Activated naive CD8-positive, alpha-beta T cell treated with anti-CD3 and anti-CD28 coated beads for 36 hours (primary cell): ENCODE measurements at regions not wholly inside any gene's neighbourhood (a gene's known extent, or its start where the extent isn't known, plus 50 kb on each side); places are given as distances from the start of the nearest gene placed in this dataset.
"Not testable (repeated sequence)": the region's sequence is repeated elsewhere in the genome, so short reads cannot be mapped to it uniquely, and the experiment has no call there.

Source experiments
- DNase-seq: peaks from one replicate; pipeline ENCODE4 v3.0.0; 2021
- H3K27ac Mint-ChIP-seq: one replicate; pipeline ENCODE4 v1.8.0; 2022; ENCODE audit warnings: mild to moderate bottlenecking, moderate library complexity, mixed read lengths
- H3K27me3 Mint-ChIP-seq: one replicate; pipeline ENCODE4 v1.8.0; 2022; ENCODE audit warnings: mild to moderate bottlenecking, mixed read lengths
- H3K36me3 Mint-ChIP-seq: one replicate; pipeline ENCODE4 v1.8.0; 2021; ENCODE audit warnings: mild to moderate bottlenecking, mixed read lengths
- H3K4me1 Mint-ChIP-seq: one replicate; pipeline ENCODE4 v1.8.0; 2021; ENCODE audit warnings: mixed read lengths
- H3K4me3 Mint-ChIP-seq: one replicate; pipeline ENCODE4 v1.8.0; 2022; ENCODE audit warnings: mild to moderate bottlenecking, moderate library complexity, mixed read lengths
- H3K9me3 Mint-ChIP-seq: one replicate; pipeline ENCODE4 v1.8.0; 2022; ENCODE audit warnings: mixed read lengths

DNA sequence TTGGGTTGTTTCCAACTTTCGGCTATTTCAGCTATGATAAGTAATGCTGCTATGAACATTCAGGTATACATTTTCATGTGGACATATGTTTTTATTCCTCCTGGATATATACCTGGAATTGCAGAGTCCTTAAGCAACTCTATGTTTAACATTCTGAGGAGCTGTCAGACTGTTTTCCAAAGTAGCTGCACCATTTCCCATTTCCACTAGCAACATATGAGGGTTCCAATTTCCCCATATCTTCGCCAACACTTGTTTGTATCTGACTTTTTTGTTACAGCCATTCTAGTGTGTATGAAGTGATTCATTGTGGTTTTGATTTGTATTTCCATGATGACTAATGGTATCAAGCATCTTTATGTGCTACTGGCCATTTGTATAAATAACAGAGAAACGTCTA lies 295.7 kb downstream of the CEP170 start:
- not testable (repeated sequence) for H3K4me3 Mint-ChIP-seq, H3K36me3 Mint-ChIP-seq, H3K27ac Mint-ChIP-seq, H3K4me1 Mint-ChIP-seq, DNase-seq, H3K9me3 Mint-ChIP-seq, H3K27me3 Mint-ChIP-seq

DNA sequence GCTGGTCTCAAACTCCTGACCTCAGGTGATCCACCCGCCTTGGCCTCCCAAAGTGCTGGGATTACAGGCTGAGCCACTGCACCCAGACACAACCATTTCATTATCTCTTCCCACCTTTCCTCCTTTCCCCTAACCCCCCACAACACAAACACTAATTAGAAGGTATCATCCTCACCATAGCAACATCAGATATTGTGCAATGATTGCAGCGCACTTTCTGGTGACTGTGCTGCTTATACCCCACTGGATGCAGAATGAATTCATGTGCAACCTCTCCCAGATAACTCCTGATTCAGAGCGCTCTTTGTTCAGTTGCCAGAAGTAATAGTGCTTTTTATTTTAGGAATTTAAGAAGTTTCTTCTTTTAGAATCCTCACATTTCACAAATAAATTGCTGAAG lies 300.1 kb downstream of the CEP170 start:
- H3K4me1 Mint-ChIP-seq, H3K9me3 Mint-ChIP-seq, H3K36me3 Mint-ChIP-seq, H3K27me3 Mint-ChIP-seq, DNase-seq, H3K27ac Mint-ChIP-seq, H3K4me3 Mint-ChIP-seq: not testable (repeated sequence)

DNA sequence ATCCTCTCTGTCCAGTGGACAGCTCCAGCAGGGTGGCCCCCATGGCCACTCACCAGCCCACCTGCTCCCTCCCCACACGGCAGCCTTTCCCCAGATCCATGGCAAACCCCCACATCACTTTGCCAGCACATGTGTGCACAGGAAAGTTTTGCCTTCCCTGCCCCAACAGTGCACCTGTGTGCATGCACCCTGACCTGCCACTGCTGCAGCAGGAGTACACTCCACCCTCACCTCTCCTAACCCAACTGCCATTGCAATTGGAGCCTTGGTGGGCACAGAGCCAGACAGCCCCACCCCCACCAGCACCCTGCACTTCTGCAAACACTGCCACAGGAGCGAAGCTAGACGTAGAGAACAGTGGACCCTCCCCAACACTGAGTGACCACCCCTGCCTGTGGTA lies 308.9 kb downstream of the CEP170 start:
- Mint-ChIP-seq H3K4me3 (no peak overlapping the region), H3K9me3 (peaks cover 7% of the 10 kb centered on the region), H3K27ac (no peak overlapping the region), H3K36me3 (no peaks in the 10 kb centered on the region), H3K4me1 (no peaks in the 10 kb centered on the region), H3K27me3 (peaks cover 9% of the 10 kb centered on the region)
- no peak for DNase-seq

DNA sequence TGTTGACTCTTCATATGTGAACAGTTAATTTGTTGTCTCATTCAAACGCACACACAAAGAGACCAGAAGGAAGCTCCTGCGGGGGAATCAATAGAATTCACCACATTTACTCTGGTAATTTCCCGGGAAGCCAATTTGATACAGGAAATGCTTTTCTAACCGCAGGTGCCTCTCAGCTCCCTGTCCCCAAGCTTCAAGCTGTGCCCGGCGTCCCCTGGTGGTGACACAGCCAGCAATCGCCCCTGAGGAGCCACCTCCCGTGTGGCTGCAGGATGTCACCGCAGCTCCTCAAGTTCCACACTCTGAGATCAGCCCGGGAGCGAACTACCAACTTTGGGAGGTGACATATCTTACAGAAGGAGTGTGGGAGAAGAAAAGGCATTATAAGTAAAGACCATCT lies 318.4 kb downstream of the CEP170 start:
- not testable (repeated sequence) for DNase-seq, H3K4me1 Mint-ChIP-seq, H3K4me3 Mint-ChIP-seq, H3K27me3 Mint-ChIP-seq, H3K9me3 Mint-ChIP-seq, H3K36me3 Mint-ChIP-seq, H3K27ac Mint-ChIP-seq

DNA sequence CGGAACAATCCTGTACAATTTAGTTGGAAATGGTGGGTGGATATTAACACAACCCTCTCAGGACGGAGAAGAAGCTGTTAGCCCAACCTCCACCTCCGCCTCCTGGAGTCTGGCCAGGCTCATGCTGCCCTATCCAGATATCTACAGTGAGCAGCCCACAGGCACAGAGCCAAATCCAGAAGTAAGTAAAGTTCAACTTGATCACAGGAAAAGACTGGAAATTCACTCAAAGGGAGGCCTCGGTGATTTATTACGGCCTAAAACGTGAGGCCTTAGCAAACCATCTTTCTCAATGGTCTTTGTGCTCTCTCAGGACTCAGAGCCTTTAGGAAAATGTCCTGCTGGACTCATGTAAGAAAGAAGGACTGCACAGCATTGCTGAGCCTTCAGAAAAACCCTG lies 330.4 kb downstream of the CEP170 start:
- not testable (repeated sequence) for DNase-seq, H3K4me1 Mint-ChIP-seq, H3K36me3 Mint-ChIP-seq, H3K27ac Mint-ChIP-seq, H3K4me3 Mint-ChIP-seq, H3K27me3 Mint-ChIP-seq, H3K9me3 Mint-ChIP-seq

DNA sequence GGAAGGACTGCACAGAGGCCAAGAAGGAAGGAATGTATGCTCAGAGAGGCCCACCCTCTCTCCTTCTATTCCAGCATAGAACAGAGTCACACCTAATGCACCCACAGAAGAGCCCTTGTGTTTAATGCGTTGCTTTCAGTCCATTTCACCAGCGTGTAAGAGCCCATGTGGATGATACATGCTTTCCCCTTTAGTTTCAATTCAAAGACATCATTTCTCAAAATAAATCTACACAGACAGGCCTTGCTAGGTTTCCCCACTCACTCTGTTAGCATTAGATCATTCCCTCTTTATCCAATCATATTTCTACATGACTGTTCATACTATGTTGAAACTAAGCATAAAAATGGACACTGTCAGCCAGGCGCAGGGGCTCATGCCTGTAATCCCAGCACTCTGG lies 331.5 kb downstream of the CEP170 start:
- not testable (repeated sequence) for H3K4me1 Mint-ChIP-seq, H3K4me3 Mint-ChIP-seq, H3K27me3 Mint-ChIP-seq, DNase-seq, H3K9me3 Mint-ChIP-seq, H3K36me3 Mint-ChIP-seq, H3K27ac Mint-ChIP-seq

DNA sequence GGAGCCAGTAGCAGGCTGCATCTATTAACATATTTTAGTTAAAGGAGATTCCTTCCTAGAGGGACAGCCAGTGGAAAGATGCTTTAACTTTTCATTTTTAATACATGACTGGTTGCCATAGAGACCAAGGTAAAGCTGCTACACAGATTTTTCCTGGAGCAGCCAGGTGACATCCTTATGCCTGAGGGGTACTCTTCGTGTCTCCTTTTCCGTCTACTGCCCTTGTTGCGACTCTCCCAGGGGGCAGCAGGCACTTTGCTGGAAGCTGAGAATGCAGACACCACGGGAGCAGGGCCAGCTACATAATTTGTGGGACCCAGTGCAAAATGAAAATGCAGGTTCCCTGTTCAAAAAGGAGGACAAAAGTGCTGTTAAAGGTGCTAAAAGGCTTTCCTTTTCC lies 340.4 kb downstream of the CEP170 start:
- not testable (repeated sequence) for H3K4me3 Mint-ChIP-seq, H3K27me3 Mint-ChIP-seq, H3K36me3 Mint-ChIP-seq, H3K27ac Mint-ChIP-seq, H3K4me1 Mint-ChIP-seq, DNase-seq, H3K9me3 Mint-ChIP-seq

DNA sequence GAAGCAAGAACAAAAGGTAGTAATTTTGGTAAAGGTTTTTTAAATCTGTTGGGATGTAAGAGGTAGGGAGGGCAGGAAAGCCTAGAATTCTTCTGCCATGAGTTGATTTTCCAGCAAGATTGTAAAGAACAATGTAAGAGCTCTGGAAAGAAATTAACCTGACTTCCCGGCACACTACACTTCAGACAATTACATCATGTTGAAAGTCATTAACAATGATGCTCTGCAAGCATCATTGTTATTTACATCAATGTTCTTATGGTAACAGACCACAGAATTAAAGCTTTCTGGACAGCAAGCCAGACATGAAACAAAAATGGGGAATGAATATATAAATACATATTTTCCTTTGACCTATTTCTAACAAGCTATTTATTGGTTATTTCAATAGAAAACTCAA lies 342.2 kb downstream of the CEP170 start:
- not testable (repeated sequence) for DNase-seq, H3K36me3 Mint-ChIP-seq, H3K27me3 Mint-ChIP-seq, H3K4me1 Mint-ChIP-seq, H3K9me3 Mint-ChIP-seq, H3K27ac Mint-ChIP-seq, H3K4me3 Mint-ChIP-seq

DNA sequence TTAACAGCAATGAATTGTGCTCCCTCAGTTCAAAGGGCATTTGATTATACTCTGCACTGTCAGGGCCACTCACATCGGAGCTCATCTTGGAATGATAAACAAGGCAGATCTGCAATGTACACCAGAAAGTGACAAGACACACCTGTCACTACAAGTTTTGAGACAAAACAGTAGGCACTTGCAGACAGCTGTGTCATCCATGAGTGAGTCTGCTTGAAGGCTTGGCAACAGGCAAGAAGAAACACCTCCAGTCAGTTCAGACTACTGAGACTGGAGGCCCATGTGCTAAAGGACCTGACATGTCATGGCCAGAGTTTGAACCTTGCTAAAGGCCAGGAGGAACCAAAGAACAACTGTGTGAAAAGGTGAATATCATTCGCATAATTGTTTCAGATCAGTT lies 354.5 kb downstream of the CEP170 start:
- not testable (repeated sequence) for DNase-seq, H3K27me3 Mint-ChIP-seq, H3K4me1 Mint-ChIP-seq, H3K9me3 Mint-ChIP-seq, H3K4me3 Mint-ChIP-seq, H3K27ac Mint-ChIP-seq, H3K36me3 Mint-ChIP-seq

DNA sequence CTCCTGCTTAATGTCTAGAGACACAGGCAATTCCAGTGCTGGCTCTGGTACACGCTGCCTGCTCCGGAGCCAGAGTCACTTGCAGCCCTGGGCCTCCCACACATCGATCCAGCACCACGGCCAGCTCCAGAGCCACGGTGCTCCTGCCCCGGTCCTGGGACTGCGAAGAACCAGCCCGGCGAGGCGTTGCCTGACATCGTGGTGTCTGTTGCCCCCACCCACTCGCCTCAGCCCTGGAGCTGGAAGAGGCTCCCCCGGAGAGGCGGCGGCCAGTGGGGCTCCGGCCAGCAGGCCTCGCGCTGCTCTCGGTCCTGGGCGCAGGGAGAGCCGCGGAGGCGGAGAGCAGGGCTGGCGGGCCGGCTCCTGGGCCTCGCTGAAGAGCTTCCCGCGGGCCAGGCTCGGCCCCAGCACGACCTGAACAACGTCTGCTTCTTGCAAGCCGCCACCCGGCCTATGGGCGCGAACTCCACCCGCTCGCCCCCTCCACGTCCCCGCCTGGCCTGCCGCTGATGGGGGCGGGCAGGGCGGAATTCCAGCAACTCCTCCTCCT lies 364.8 kb downstream of the CEP170 start:
- Mint-ChIP-seq H3K36me3 (no peaks in the 10 kb centered on the region), H3K27ac (no peak overlapping the region), H3K27me3 (peaks cover 27% of the 10 kb centered on the region), H3K9me3 (peaks cover 1% of the 10 kb centered on the region), H3K4me3 (no peak overlapping the region), H3K4me1 (no peaks in the 10 kb centered on the region)
- DNase-seq = no peak

DNA sequence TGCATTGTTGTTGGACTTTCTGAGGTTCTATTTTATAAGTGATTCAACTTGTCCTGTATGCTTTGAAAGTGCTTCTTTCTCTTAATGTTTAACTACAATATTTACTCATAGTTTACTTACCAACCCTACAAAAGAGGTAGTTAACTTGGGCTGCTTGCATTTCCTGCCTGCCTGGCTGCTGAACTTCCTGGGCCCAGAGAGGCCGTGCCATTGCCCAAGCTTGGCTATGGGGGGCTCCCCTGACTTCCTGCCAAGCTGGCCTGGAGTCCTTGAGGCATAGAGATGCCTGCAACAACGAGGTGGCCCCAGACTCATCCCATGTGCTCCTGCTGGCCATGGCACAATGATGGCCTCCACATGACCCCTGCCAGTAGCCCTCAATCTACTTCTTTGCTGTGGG lies 361.6 kb upstream of the PLD5 start:
- no peaks in the 10 kb centered on the region for H3K9me3 Mint-ChIP-seq
- H3K27me3 Mint-ChIP-seq = peaks cover 16% of the 10 kb centered on the region
- H3K27ac Mint-ChIP-seq = no peak overlapping the region

DNA sequence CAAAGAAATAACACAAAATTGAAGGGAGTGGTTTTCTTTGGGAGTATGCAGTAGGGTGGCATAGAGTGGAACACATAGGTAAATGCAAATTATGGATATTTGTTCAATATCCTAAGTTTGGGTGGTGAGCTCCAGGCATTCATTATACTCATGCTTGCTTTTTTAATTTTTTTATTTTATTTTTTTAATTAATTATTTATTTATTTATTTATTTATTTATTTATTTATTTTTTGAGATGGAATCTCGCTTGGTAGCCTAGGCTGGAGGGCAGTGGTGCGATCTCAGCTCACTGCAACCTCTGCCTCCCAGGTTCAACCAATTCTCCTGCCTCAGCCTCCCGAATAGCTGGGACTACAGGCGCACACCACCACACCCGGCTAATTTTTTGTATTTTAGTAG lies 355.5 kb upstream of the PLD5 start:
- DNase-seq, H3K4me1 Mint-ChIP-seq, H3K27me3 Mint-ChIP-seq, H3K36me3 Mint-ChIP-seq, H3K9me3 Mint-ChIP-seq, H3K4me3 Mint-ChIP-seq, H3K27ac Mint-ChIP-seq: not testable (repeated sequence)

More for the DNA sequence above, 361.6 kb upstream of the PLD5 start:
- no peak for DNase-seq
- Mint-ChIP-seq H3K36me3 (no peaks in the 10 kb centered on the region), H3K4me3 (no peak overlapping the region), H3K4me1 (no peaks in the 10 kb centered on the region)

DNA sequence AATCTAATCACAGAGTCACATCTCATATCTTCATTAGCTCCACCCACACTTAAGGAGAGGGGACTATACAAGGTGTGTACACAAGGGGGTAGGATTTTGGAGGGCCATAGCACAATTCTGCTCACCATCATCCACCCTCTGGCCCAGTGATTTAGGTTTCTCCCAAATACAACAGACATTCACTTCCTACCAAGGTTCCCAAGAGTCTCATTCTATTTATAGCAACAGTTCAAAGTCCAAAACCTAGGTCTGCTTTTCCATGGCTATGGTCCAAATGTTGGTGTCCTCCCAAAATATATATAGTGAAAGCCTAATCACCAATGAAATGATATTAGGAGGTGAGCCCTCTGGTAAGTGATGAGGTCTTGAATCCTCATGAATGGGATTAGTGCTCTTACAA lies 353.2 kb upstream of the PLD5 start:
- no peaks in the 10 kb centered on the region for H3K9me3 Mint-ChIP-seq
- no peak for DNase-seq
- H3K4me1 Mint-ChIP-seq = no peaks in the 10 kb centered on the region
- peaks cover 12% of the 10 kb centered on the region for H3K27me3 Mint-ChIP-seq
- H3K27ac Mint-ChIP-seq = no peak overlapping the region
- no peaks in the 10 kb centered on the region for H3K36me3 Mint-ChIP-seq
- no peak overlapping the region for H3K4me3 Mint-ChIP-seq

DNA sequence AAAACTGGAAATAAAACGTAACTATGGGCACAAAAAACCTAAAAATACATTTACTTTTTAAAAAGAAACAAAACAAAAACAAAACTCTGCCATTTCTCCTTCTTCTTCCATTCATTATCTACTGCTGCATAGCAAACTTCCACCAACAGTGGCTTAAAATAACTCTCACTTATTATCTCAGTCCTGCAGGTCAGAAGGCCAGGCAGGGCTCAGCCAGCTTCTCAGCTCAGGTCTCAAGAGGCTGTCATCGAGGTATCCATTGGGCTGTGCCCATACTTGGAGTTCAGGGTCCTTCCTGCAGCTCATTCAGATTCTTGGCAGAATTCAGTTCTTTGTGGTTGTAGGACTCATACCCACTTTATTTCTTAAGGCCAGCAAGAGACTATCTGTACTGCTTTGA lies 352.7 kb upstream of the PLD5 start:
- H3K27ac Mint-ChIP-seq = no peak overlapping the region
- peaks cover 12% of the 10 kb centered on the region for H3K27me3 Mint-ChIP-seq
- no peaks in the 10 kb centered on the region for H3K9me3 Mint-ChIP-seq
- H3K4me3 Mint-ChIP-seq = no peak overlapping the region
- no peaks in the 10 kb centered on the region for H3K4me1 Mint-ChIP-seq
- DNase-seq = no peak
- H3K36me3 Mint-ChIP-seq = no peaks in the 10 kb centered on the region

DNA sequence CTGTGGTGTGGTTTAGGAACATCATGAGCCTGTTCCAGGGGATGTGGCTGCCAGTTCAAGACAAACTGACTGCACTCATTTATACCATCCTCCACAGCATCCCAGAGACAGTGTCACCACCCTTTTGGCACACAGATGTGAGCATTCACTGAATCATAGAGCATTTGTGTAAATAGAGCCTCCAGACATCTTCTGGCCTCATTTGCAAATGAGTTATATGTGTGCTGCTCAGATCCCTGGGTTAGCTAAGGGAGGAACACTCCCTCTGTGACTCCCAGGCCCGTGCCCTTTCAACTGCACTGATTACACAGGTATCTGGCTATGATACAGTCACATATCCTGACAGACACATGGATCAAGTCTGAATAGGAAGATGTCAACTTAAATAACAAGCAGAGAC lies 351.5 kb upstream of the PLD5 start:
- peaks cover 12% of the 10 kb centered on the region for H3K27me3 Mint-ChIP-seq
- H3K36me3 Mint-ChIP-seq = no peaks in the 10 kb centered on the region
- H3K4me3 Mint-ChIP-seq = no peak overlapping the region
- no peaks in the 10 kb centered on the region for H3K4me1 Mint-ChIP-seq
- H3K9me3 Mint-ChIP-seq = no peaks in the 10 kb centered on the region
- no peak overlapping the region for H3K27ac Mint-ChIP-seq
- no peak for DNase-seq

DNA sequence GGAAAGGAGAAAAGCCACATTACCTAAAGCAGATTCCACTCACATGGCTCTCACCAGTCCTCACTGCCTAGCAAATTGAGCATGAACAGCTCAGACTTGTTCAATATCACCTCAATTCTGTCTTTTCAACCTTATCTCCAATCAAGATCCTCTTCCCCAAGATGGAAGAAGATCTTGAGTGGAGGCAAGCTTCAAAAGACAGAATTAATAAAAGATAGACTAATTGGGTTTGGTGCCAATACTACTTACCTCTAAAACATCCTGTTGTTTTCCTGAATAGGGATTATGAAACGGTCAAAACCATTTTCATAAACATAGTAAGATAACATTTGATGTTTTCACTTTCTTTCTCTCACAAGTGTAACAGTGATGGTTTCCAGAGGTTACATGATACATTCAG lies 349.2 kb upstream of the PLD5 start:
- no peak overlapping the region for H3K27ac Mint-ChIP-seq
- DNase-seq = no peak
- no peak overlapping the region for H3K4me3 Mint-ChIP-seq
- peaks cover 6% of the 10 kb centered on the region for H3K27me3 Mint-ChIP-seq
- H3K9me3 Mint-ChIP-seq = no peaks in the 10 kb centered on the region
- H3K4me1 Mint-ChIP-seq = no peaks in the 10 kb centered on the region
- no peaks in the 10 kb centered on the region for H3K36me3 Mint-ChIP-seq

DNA sequence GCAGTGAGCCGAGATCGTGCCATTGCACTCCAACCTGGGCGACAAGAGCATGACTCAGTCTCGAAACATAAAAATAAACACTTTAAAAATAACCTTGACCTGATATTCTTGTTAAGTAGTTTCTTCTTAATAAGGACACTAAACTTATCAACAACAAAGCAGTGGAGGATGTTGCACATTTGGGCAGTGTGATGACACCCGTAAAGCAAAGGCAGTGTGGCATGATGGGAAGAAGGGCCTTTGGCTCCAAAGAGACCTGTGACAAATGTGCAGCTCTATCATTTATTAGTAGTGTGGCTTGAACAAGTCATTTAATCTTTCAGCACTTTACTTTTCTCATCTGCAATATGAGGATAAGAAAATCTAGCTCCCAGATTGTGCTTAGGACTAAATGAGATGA lies 348.0 kb upstream of the PLD5 start:
- no peak overlapping the region for H3K27ac Mint-ChIP-seq
- no peaks in the 10 kb centered on the region for H3K36me3 Mint-ChIP-seq
- no peak overlapping the region for H3K4me3 Mint-ChIP-seq
- H3K27me3 Mint-ChIP-seq = peaks cover 6% of the 10 kb centered on the region
- H3K9me3 Mint-ChIP-seq = no peaks in the 10 kb centered on the region
- DNase-seq = no peak
- H3K4me1 Mint-ChIP-seq = no peaks in the 10 kb centered on the region
